Activated gamma-delta T cell (primary cell): ENCODE measurements at regions not wholly inside any gene's neighbourhood (a gene's known extent, or its start where the extent isn't known, plus 50 kb on each side); places are given as distances from the start of the nearest gene placed in this dataset.
"Not testable (repeated sequence)": the region's sequence is repeated elsewhere in the genome, so short reads cannot be mapped to it uniquely, and the experiment has no call there.

ENCODE experiments used
- DNase-seq: peaks from one replicate; lab custom pipeline; 2025; lab: John Stamatoyannopoulos, UW

GRCh38 chr4:141290771-141291170, 70.1 kb downstream of the ZNF330 start:
- DNase-seq, result no peak

GRCh38 chr4:141294306-141294705, 73.6 kb downstream of the ZNF330 start:
- no peak for DNase-seq

GRCh38 chr4:141301216-141301615, 80.5 kb downstream of the ZNF330 start:
- no peak for DNase-seq

GRCh38 chr4:141302924-141303323, 82.2 kb downstream of the ZNF330 start:
- DNase-seq, result no peak

- DNase-seq, result no peak
Measured at GRCh38 chr4:141304346-141304745, 83.7 kb downstream of the ZNF330 start.

- DNase-seq, result no peak
Measured at GRCh38 chr4:141306331-141306730, 85.6 kb downstream of the ZNF330 start.

GRCh38 chr4:141307241-141307689, 86.6 kb downstream of the ZNF330 start:
- peak; percentile 18 for DNase-seq

GRCh38 chr4:141309874-141310273, 89.2 kb downstream of the ZNF330 start:
- DNase-seq, result no peak

GRCh38 chr4:141311246-141312204, 90.8 kb downstream of the ZNF330 start:
- no peak for DNase-seq

GRCh38 chr4:141314627-141315026, 93.9 kb downstream of the ZNF330 start:
- no peak for DNase-seq

GRCh38 chr4:141328560-141329173, 108.0 kb downstream of the ZNF330 start:
- DNase-seq, result no peak

GRCh38 chr4:141329174-141329569, 108.5 kb downstream of the ZNF330 start:
- DNase-seq, result no peak

- no peak for DNase-seq
Measured at GRCh38 chr4:141330616-141331015, 109.9 kb downstream of the ZNF330 start.

- no peak for DNase-seq
Measured at GRCh38 chr4:141331534-141332358, 111.1 kb downstream of the ZNF330 start.

GRCh38 chr4:141332359-141333181, 111.9 kb downstream of the ZNF330 start:
- DNase-seq, result not testable (repeated sequence)

- DNase-seq, result not testable (repeated sequence)
Measured at GRCh38 chr4:141333456-141334230, 112.9 kb downstream of the ZNF330 start.

- DNase-seq, result no peak
Measured at GRCh38 chr4:141335166-141335565, 114.5 kb downstream of the ZNF330 start.

- no peak for DNase-seq
Measured at GRCh38 chr4:141338238-141338637, 117.5 kb downstream of the ZNF330 start.

GRCh38 chr4:141339391-141339790, 118.7 kb downstream of the ZNF330 start:
- DNase-seq, result no peak

GRCh38 chr4:141339966-141340365, 119.3 kb downstream of the ZNF330 start:
- DNase-seq, result no peak
